Upper lobe of left lung (tissue), 4 donors: ENCODE measurements at regions not wholly inside any gene's neighbourhood (a gene's known extent, or its start where the extent isn't known, plus 50 kb on each side); places are given as distances from the start of the nearest gene placed in this dataset.

Source experiments
- POLR2AphosphoS5 ChIP-seq, 2 donors: sonication (generic); formaldehyde crosslinking; IDR thresholded peaks; one replicate each; pipeline ENCODE4 v1.5.1; 2017; ENCODE audit warnings: antibody characterized with exemption in 2 of 2
- TF ChIP-seq, protein P1 (sequence below), 6 experiments: fragments of 450-650 bp in 4 of 6; fragments of 200-600 bp in 2 of 6; sonication (generic) in 2 of 6; IDR thresholded peaks; one replicate each; pipeline ENCODE4 v1.5.1; 2016 to 2019; ENCODE audit warnings: antibody characterized with exemption in 6 of 6

DNA sequence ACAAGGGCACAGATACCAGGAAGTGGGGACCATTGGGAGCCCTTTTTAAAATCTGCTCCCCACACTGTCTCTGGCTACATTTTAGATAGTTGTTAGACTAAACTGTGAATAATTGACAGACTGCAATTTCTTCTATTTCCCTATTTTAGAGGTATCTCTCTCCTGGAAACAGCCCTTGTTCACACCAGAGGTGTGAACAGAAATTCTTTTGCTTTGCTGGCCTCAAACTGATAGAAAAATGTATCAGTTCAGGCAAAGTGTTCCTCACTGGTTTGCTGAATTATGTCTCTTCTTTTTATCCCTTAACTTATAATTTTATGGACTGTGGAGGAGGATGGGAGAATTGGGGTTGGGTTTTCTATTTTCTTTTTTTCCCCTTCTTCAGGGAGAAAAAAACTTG is 513.2 kb upstream of the SULF2 start:
- TF ChIP-seq, protein P1, sequence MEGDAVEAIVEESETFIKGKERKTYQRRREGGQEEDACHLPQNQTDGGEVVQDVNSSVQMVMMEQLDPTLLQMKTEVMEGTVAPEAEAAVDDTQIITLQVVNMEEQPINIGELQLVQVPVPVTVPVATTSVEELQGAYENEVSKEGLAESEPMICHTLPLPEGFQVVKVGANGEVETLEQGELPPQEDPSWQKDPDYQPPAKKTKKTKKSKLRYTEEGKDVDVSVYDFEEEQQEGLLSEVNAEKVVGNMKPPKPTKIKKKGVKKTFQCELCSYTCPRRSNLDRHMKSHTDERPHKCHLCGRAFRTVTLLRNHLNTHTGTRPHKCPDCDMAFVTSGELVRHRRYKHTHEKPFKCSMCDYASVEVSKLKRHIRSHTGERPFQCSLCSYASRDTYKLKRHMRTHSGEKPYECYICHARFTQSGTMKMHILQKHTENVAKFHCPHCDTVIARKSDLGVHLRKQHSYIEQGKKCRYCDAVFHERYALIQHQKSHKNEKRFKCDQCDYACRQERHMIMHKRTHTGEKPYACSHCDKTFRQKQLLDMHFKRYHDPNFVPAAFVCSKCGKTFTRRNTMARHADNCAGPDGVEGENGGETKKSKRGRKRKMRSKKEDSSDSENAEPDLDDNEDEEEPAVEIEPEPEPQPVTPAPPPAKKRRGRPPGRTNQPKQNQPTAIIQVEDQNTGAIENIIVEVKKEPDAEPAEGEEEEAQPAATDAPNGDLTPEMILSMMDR (IDR thresholded peaks at IDR 0.05) = no peak
- no peak for TF ChIP-seq POLR2AphosphoS5 (IDR thresholded peaks at IDR 0.05)
